ENCODE measurements at regions not wholly inside any gene's neighbourhood (a gene's known extent, or its start where the extent isn't known, plus 50 kb on each side); places are given as distances from the start of the nearest gene placed in this dataset.
A peak's percentile ranks its signal among the peaks of the same experiment; 100 is the strongest.

- Histone ChIP-seq H3K9ac (ENCODE audit: low read length) (no peak overlapping the region), H3K36me3 (ENCODE audit: control insufficient read depth, insufficient read depth, low read length, severe bottlenecking) (no peaks in the 10 kb centered on the region), H3K27me3 (replicated peaks; ENCODE audit: control insufficient read depth, insufficient read depth, low read length) (no peaks in the 10 kb centered on the region), H3K9me3 (ENCODE audit: control insufficient read depth, low read length) (peaks cover 2% of the 10 kb centered on the region), H3K4me1 (ENCODE audit: control insufficient read depth, insufficient read depth, low read length) (peaks cover 29% of the 10 kb centered on the region), H3K4me3 (ENCODE audit: low read length) (no peak overlapping the region)
- no peak for DNase-seq (ENCODE audit: low read depth)
These were observed 521.9 kb downstream of the KLF5 start for GRCh38 chr13:73580513-73581267.

- Histone ChIP-seq H3K4me1 (ENCODE audit: control insufficient read depth, insufficient read depth, low read length) (peaks cover 29% of the 10 kb centered on the region), H3K4me3 (ENCODE audit: low read length) (no peak overlapping the region), H3K36me3 (ENCODE audit: control insufficient read depth, insufficient read depth, low read length, severe bottlenecking) (no peaks in the 10 kb centered on the region), H3K9ac (ENCODE audit: low read length) (no peak overlapping the region), H3K9me3 (ENCODE audit: control insufficient read depth, low read length) (no peaks in the 10 kb centered on the region), H3K27me3 (replicated peaks; ENCODE audit: control insufficient read depth, insufficient read depth, low read length) (no peaks in the 10 kb centered on the region)
- no peak for DNase-seq (ENCODE audit: low read depth)
These were observed 520.9 kb downstream of the KLF5 start for GRCh38 chr13:73579574-73580274.

GRCh38 chr13:73578251-73578875 lies 519.6 kb downstream of the KLF5 start:
- Histone ChIP-seq H3K9me3 (ENCODE audit: control insufficient read depth, low read length) (no peaks in the 10 kb centered on the region), H3K4me3 (ENCODE audit: low read length) (no peak overlapping the region), H3K4me1 (ENCODE audit: control insufficient read depth, insufficient read depth, low read length) (peaks cover 29% of the 10 kb centered on the region), H3K9ac (ENCODE audit: low read length) (no peak overlapping the region), H3K36me3 (ENCODE audit: control insufficient read depth, insufficient read depth, low read length, severe bottlenecking) (no peaks in the 10 kb centered on the region), H3K27me3 (replicated peaks; ENCODE audit: control insufficient read depth, insufficient read depth, low read length) (no peaks in the 10 kb centered on the region)
- DNase-seq (ENCODE audit: low read depth) = peak; percentile 40

GRCh38 chr13:73576291-73576690 lies 517.5 kb downstream of the KLF5 start:
- Histone ChIP-seq H3K9ac (ENCODE audit: low read length) (no peak overlapping the region), H3K27me3 (replicated peaks; ENCODE audit: control insufficient read depth, insufficient read depth, low read length) (no peaks in the 10 kb centered on the region), H3K9me3 (ENCODE audit: control insufficient read depth, low read length) (no peaks in the 10 kb centered on the region), H3K4me1 (ENCODE audit: control insufficient read depth, insufficient read depth, low read length) (peaks cover 33% of the 10 kb centered on the region), H3K36me3 (ENCODE audit: control insufficient read depth, insufficient read depth, low read length, severe bottlenecking) (no peaks in the 10 kb centered on the region), H3K4me3 (ENCODE audit: low read length) (no peak overlapping the region)
- no peak for DNase-seq (ENCODE audit: low read depth)

- H3K9me3 ChIP-seq (ENCODE audit: control insufficient read depth, low read length) = no peaks in the 10 kb centered on the region
- DNase-seq (ENCODE audit: low read depth) = no peak
- peaks cover 5% of the 10 kb centered on the region for H3K27me3 ChIP-seq (replicated peaks; ENCODE audit: control insufficient read depth, insufficient read depth, low read length)
- H3K4me1 ChIP-seq (ENCODE audit: control insufficient read depth, insufficient read depth, low read length) = peaks cover 13% of the 10 kb centered on the region
- H3K36me3 ChIP-seq (ENCODE audit: control insufficient read depth, insufficient read depth, low read length, severe bottlenecking) = no peaks in the 10 kb centered on the region
- H3K4me3 ChIP-seq (ENCODE audit: low read length) = no peak overlapping the region
- H3K9ac ChIP-seq (ENCODE audit: low read length) = no peak overlapping the region
These were observed 514.0 kb downstream of the KLF5 start for GRCh38 chr13:73572824-73573223.

GRCh38 chr13:73571376-73571775 lies 512.6 kb downstream of the KLF5 start:
- H3K27me3 ChIP-seq (replicated peaks; ENCODE audit: control insufficient read depth, insufficient read depth, low read length) = peaks cover 5% of the 10 kb centered on the region
- H3K9ac ChIP-seq (ENCODE audit: low read length) = no peak overlapping the region
- H3K4me3 ChIP-seq (ENCODE audit: low read length) = no peak overlapping the region
- no peak for DNase-seq (ENCODE audit: low read depth)
- H3K4me1 ChIP-seq (ENCODE audit: control insufficient read depth, insufficient read depth, low read length) = peaks cover 4% of the 10 kb centered on the region
- H3K36me3 ChIP-seq (ENCODE audit: control insufficient read depth, insufficient read depth, low read length, severe bottlenecking) = no peaks in the 10 kb centered on the region
- no peaks in the 10 kb centered on the region for H3K9me3 ChIP-seq (ENCODE audit: control insufficient read depth, low read length)

GRCh38 chr13:73556902-73557301 lies 498.1 kb downstream of the KLF5 start:
- Histone ChIP-seq H3K9me3 (ENCODE audit: control insufficient read depth, low read length) (peaks cover 4% of the 10 kb centered on the region), H3K4me3 (ENCODE audit: low read length) (no peak overlapping the region), H3K36me3 (ENCODE audit: control insufficient read depth, insufficient read depth, low read length, severe bottlenecking) (no peaks in the 10 kb centered on the region), H3K4me1 (ENCODE audit: control insufficient read depth, insufficient read depth, low read length) (peaks cover 11% of the 10 kb centered on the region), H3K9ac (ENCODE audit: low read length) (no peak overlapping the region), H3K27me3 (replicated peaks; ENCODE audit: control insufficient read depth, insufficient read depth, low read length) (no peaks in the 10 kb centered on the region)
- peak; percentile 35 for DNase-seq (ENCODE audit: low read depth)

- no peak overlapping the region for H3K9ac ChIP-seq (ENCODE audit: low read length)
- no peak overlapping the region for H3K4me3 ChIP-seq (ENCODE audit: low read length)
- no peak for DNase-seq (ENCODE audit: low read depth)
- peaks cover 2% of the 10 kb centered on the region for H3K27me3 ChIP-seq (replicated peaks; ENCODE audit: control insufficient read depth, insufficient read depth, low read length)
- no peaks in the 10 kb centered on the region for H3K36me3 ChIP-seq (ENCODE audit: control insufficient read depth, insufficient read depth, low read length, severe bottlenecking)
- H3K9me3 ChIP-seq (ENCODE audit: control insufficient read depth, low read length) = peaks cover 4% of the 10 kb centered on the region
- H3K4me1 ChIP-seq (ENCODE audit: control insufficient read depth, insufficient read depth, low read length) = peaks cover 11% of the 10 kb centered on the region
These were observed 497.3 kb downstream of the KLF5 start for GRCh38 chr13:73556128-73556527.

GRCh38 chr13:73551736-73552135 lies 492.9 kb downstream of the KLF5 start:
- Histone ChIP-seq H3K36me3 (ENCODE audit: control insufficient read depth, insufficient read depth, low read length, severe bottlenecking) (no peaks in the 10 kb centered on the region), H3K27me3 (replicated peaks; ENCODE audit: control insufficient read depth, insufficient read depth, low read length) (peaks cover 5% of the 10 kb centered on the region), H3K4me3 (ENCODE audit: low read length) (no peak overlapping the region), H3K4me1 (ENCODE audit: control insufficient read depth, insufficient read depth, low read length) (peaks cover 11% of the 10 kb centered on the region), H3K9me3 (ENCODE audit: control insufficient read depth, low read length) (peaks cover 4% of the 10 kb centered on the region), H3K9ac (ENCODE audit: low read length) (no peak overlapping the region)
- DNase-seq (ENCODE audit: low read depth) = no peak

- H3K27me3 ChIP-seq (replicated peaks; ENCODE audit: control insufficient read depth, insufficient read depth, low read length) = peaks cover 5% of the 10 kb centered on the region
- H3K9me3 ChIP-seq (ENCODE audit: control insufficient read depth, low read length) = peaks cover 4% of the 10 kb centered on the region
- no peak for DNase-seq (ENCODE audit: low read depth)
- peaks cover 8% of the 10 kb centered on the region for H3K4me1 ChIP-seq (ENCODE audit: control insufficient read depth, insufficient read depth, low read length)
- H3K9ac ChIP-seq (ENCODE audit: low read length) = no peak overlapping the region
- no peak overlapping the region for H3K4me3 ChIP-seq (ENCODE audit: low read length)
- H3K36me3 ChIP-seq (ENCODE audit: control insufficient read depth, insufficient read depth, low read length, severe bottlenecking) = no peaks in the 10 kb centered on the region
These were observed 490.9 kb downstream of the KLF5 start for GRCh38 chr13:73549717-73550116.

GRCh38 chr13:73548449-73548848 lies 489.6 kb downstream of the KLF5 start:
- H3K9ac ChIP-seq (ENCODE audit: low read length) = no peak overlapping the region
- DNase-seq (ENCODE audit: low read depth) = no peak
- H3K36me3 ChIP-seq (ENCODE audit: control insufficient read depth, insufficient read depth, low read length, severe bottlenecking) = no peaks in the 10 kb centered on the region
- peaks cover 5% of the 10 kb centered on the region for H3K27me3 ChIP-seq (replicated peaks; ENCODE audit: control insufficient read depth, insufficient read depth, low read length)
- no peak overlapping the region for H3K4me3 ChIP-seq (ENCODE audit: low read length)
- H3K9me3 ChIP-seq (ENCODE audit: control insufficient read depth, low read length) = no peaks in the 10 kb centered on the region
- H3K4me1 ChIP-seq (ENCODE audit: control insufficient read depth, insufficient read depth, low read length) = peaks cover 6% of the 10 kb centered on the region
